MM.1S (cell line): ENCODE measurements at regions not wholly inside any gene's neighbourhood (a gene's known extent, or its start where the extent isn't known, plus 50 kb on each side); places are given as distances from the start of the nearest gene placed in this dataset.

ENCODE experiments used
- DNase-seq: peaks from one replicate; pipeline ENCODE4 v3.0.0-alpha.2; 2015
- H2AFZ ChIP-seq: fragments of 300-600 bp; sonication (generic); 2 replicates; pipeline ENCODE4 v1.6.0; 2016; ENCODE audit warnings: antibody characterized with exemption, low read length
- H3F3A ChIP-seq: fragments of 300-600 bp; sonication (generic); 2 replicates; pipeline ENCODE4 v1.6.1; 2016; ENCODE audit warnings: mild to moderate bottlenecking, antibody characterized with exemption, low read length, moderate library complexity, mixed read lengths; ENCODE audit not compliant: insufficient read depth
- H3K27ac ChIP-seq: fragments of 300-600 bp; sonication (generic); 2 replicates; pipeline ENCODE4 v1.5.1; 2016; ENCODE audit warnings: mild to moderate bottlenecking, low read length
- H3K27me3 ChIP-seq: fragments of 300-600 bp; sonication (generic); replicated peaks from 2 replicates; pipeline ENCODE4 v1.6.0; 2016; ENCODE audit warnings: low read length; ENCODE audit not compliant: insufficient read depth
- H3K36me3 ChIP-seq: fragments of 300-600 bp; sonication (generic); replicated peaks from 2 replicates; pipeline ENCODE4 v1.6.1; 2016; ENCODE audit warnings: mild to moderate bottlenecking, low read length, mixed read lengths; ENCODE audit not compliant: insufficient read depth
- H3K4me1 ChIP-seq: fragments of 300-600 bp; sonication (generic); 2 replicates; pipeline ENCODE4 v1.6.1; 2016; ENCODE audit warnings: low read length, mixed read lengths
- H3K4me2 ChIP-seq: fragments of 300-600 bp; sonication (generic); 2 replicates; pipeline ENCODE4 v1.6.0; 2016; ENCODE audit warnings: low read depth, low read length
- H3K4me3 ChIP-seq: fragments of 300-600 bp; sonication (generic); 2 replicates; pipeline ENCODE4 v1.5.1; 2016; ENCODE audit warnings: low read length, mixed read lengths
- H3K79me2 ChIP-seq: fragments of 300-600 bp; sonication (generic); 2 replicates; pipeline ENCODE4 v1.6.1; 2016; ENCODE audit warnings: mixed run types, low read length, mixed read lengths
- H3K9ac ChIP-seq: fragments of 300-600 bp; sonication (generic); 2 replicates; pipeline ENCODE4 v1.6.1; 2016; ENCODE audit warnings: low read length, mixed read lengths
- H3K9me2 ChIP-seq: fragments of 300-600 bp; sonication (generic); replicated peaks from 2 replicates; pipeline ENCODE4 v1.6.1; 2016; ENCODE audit warnings: mild to moderate bottlenecking, low read length, mixed read lengths; ENCODE audit not compliant: insufficient read depth
- H3K9me3 ChIP-seq: fragments of 300-600 bp; sonication (generic); replicated peaks from 2 replicates; pipeline ENCODE4 v1.6.1; 2016; ENCODE audit warnings: mild to moderate bottlenecking, low read length, mixed read lengths; ENCODE audit not compliant: insufficient read depth
- H4K20me1 ChIP-seq: fragments of 300-600 bp; sonication (generic); 2 replicates; pipeline ENCODE4 v1.6.1; 2016; ENCODE audit warnings: mild to moderate bottlenecking, low read length, moderate library complexity, mixed read lengths; ENCODE audit not compliant: insufficient read depth
- EZH2 ChIP-seq: fragments of 300-600 bp; sonication (generic); optimal IDR thresholded peaks from 2 replicates; pipeline ENCODE3; 2017; ENCODE audit warnings: low read depth, mild to moderate bottlenecking, antibody characterized with exemption, low read length, mixed read lengths
- EZH2phosphoT487 ChIP-seq: fragments of 300-600 bp; sonication (generic); IDR thresholded peaks from 2 replicates; pipeline ENCODE4 v1.6.1; 2018; ENCODE audit warnings: antibody characterized with exemption, low read length
- TF ChIP-seq, protein P1 (sequence below): fragments of 300-600 bp; sonication (generic); IDR thresholded peaks from 2 replicates; pipeline ENCODE4 v1.5.1; 2016; ENCODE audit warnings: antibody characterized with exemption, low read length, mixed read lengths

DNA sequence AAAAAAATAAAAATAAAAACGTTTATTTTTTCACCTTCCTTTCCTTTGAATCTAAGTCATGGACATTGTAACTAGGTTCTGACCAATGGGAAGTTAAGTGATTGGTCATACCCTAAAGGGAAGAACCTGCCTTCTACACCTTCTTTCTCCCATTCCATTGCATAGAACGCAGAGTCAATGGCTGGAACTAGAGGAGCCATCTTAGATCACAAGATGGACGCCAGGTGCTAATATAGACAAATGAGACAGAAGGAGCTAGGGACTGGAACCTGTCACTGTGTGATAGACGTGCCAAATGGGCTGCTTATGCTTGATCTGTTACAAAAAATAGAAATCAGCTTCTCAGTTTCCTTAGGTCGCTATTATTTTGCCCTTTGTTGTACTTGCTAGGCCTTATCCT lies 606.6 kb downstream of the MED13L start:
- Histone ChIP-seq H3K9me3 (no peaks in the 10 kb centered on the region), H3K79me2 (no peaks in the 10 kb centered on the region), H3K4me2 (no peak overlapping the region), H3K27me3 (no peaks in the 10 kb centered on the region), H3K9ac (no peak overlapping the region), H3K36me3 (no peaks in the 10 kb centered on the region), H2AFZ (no peak overlapping the region), H4K20me1 (no peaks in the 10 kb centered on the region), H3F3A (no peaks in the 10 kb centered on the region), H3K27ac (no peak overlapping the region), H3K9me2 (no peaks in the 10 kb centered on the region), H3K4me3 (no peak overlapping the region), H3K4me1 (no peaks in the 10 kb centered on the region)
- TF ChIP-seq, protein P1, sequence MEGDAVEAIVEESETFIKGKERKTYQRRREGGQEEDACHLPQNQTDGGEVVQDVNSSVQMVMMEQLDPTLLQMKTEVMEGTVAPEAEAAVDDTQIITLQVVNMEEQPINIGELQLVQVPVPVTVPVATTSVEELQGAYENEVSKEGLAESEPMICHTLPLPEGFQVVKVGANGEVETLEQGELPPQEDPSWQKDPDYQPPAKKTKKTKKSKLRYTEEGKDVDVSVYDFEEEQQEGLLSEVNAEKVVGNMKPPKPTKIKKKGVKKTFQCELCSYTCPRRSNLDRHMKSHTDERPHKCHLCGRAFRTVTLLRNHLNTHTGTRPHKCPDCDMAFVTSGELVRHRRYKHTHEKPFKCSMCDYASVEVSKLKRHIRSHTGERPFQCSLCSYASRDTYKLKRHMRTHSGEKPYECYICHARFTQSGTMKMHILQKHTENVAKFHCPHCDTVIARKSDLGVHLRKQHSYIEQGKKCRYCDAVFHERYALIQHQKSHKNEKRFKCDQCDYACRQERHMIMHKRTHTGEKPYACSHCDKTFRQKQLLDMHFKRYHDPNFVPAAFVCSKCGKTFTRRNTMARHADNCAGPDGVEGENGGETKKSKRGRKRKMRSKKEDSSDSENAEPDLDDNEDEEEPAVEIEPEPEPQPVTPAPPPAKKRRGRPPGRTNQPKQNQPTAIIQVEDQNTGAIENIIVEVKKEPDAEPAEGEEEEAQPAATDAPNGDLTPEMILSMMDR = no peak
- TF ChIP-seq EZH2 = no peak
- DNase-seq = no peak

DNA sequence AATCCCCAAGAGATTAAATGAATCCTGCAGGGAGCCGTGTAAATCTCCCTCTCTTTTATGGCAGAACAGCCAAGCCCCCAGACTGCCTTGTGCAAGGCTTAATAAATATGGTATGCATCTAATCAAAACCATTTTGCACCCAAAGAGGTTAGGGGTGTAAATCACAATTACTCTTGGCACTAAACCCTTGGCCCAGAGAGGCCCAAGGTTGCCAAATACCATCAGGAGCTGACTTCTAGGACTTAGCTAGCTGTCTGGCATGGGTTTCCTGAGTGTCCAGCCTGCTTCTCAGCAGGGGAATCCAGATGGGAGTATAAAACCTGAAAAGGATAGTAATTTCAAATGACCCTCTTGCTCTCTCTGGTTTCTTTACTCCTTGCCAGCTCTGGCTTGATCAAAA lies 610.4 kb downstream of the MED13L start:
- Histone ChIP-seq H3K27me3 (no peaks in the 10 kb centered on the region), H3K79me2 (no peaks in the 10 kb centered on the region), H3K9ac (no peak overlapping the region), H4K20me1 (no peaks in the 10 kb centered on the region), H3K4me1 (no peaks in the 10 kb centered on the region), H3K4me2 (no peak overlapping the region), H3K27ac (no peak overlapping the region), H2AFZ (no peak overlapping the region), H3K9me2 (no peaks in the 10 kb centered on the region), H3K9me3 (no peaks in the 10 kb centered on the region), H3F3A (no peaks in the 10 kb centered on the region), H3K36me3 (no peaks in the 10 kb centered on the region), H3K4me3 (no peak overlapping the region)
- TF ChIP-seq, protein P1 = no peak
- no peak for TF ChIP-seq EZH2
- TF ChIP-seq EZH2phosphoT487 = no peak
- no peak for DNase-seq

DNA sequence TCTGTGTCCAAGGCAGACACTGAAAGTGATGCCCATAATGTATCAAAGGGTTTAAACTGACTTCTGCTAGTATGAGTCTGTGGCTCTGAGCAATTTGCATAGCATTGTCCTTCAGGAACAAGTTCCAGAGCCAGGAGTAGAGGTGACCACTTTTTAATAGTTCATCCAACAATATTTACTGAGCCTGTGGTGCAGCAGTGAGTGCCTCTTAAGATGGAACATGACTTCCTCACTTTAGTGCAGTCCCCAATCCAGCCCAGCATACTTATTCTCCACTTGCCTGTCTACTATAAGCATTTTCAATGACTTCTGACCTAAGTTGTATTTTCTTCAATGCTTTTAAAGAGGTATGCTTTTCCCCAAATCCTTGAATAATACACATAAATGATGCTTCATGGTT lies 611.3 kb downstream of the MED13L start:
- Histone ChIP-seq H3K79me2 (no peaks in the 10 kb centered on the region), H3K4me2 (no peak overlapping the region), H2AFZ (no peak overlapping the region), H4K20me1 (no peaks in the 10 kb centered on the region), H3F3A (no peaks in the 10 kb centered on the region), H3K9me2 (no peaks in the 10 kb centered on the region), H3K4me1 (no peaks in the 10 kb centered on the region), H3K4me3 (no peak overlapping the region), H3K27me3 (no peaks in the 10 kb centered on the region), H3K9me3 (no peaks in the 10 kb centered on the region), H3K27ac (no peak overlapping the region), H3K36me3 (no peaks in the 10 kb centered on the region), H3K9ac (no peak overlapping the region)
- TF ChIP-seq EZH2 (no peak), EZH2phosphoT487 (no peak)
- TF ChIP-seq, protein P1 = no peak
- no peak for DNase-seq

DNA sequence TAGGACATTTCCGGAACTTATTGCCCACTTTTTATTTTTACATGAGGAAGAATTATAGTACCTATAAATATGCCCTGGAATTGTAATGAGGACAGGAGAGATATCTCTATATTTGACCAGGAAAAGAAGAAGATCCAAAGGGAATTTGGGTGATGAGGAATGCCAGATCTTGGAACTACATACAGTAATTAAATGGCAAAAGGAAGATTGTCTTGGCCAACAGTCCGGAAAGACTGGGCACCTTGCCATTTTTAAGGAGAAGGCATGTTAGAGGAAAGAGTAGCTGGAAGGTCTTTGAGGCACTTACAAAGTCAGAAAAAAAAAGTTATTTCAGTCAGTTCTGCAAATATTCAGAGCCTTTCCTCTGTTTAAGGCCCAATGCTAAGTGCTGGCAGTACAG lies 616.4 kb downstream of the MED13L start:
- Histone ChIP-seq H3K27me3 (no peaks in the 10 kb centered on the region), H3F3A (no peaks in the 10 kb centered on the region), H4K20me1 (no peaks in the 10 kb centered on the region), H3K9me3 (no peaks in the 10 kb centered on the region), H3K27ac (no peak overlapping the region), H3K4me3 (no peak overlapping the region), H3K36me3 (no peaks in the 10 kb centered on the region), H3K4me2 (no peak overlapping the region), H3K9ac (no peak overlapping the region), H3K79me2 (no peaks in the 10 kb centered on the region), H3K9me2 (no peaks in the 10 kb centered on the region), H3K4me1 (no peaks in the 10 kb centered on the region), H2AFZ (no peak overlapping the region)
- DNase-seq = no peak
- TF ChIP-seq EZH2phosphoT487 (no peak), EZH2 (no peak)
- TF ChIP-seq, protein P1 = no peak
